ENCODE measurements at regions not wholly inside any gene's neighbourhood (a gene's known extent, or its start where the extent isn't known, plus 50 kb on each side); places are given as distances from the start of the nearest gene placed in this dataset.
"Not testable (repeated sequence)": the region's sequence is repeated elsewhere in the genome, so short reads cannot be mapped to it uniquely, and the experiment has no call there.

DNA sequence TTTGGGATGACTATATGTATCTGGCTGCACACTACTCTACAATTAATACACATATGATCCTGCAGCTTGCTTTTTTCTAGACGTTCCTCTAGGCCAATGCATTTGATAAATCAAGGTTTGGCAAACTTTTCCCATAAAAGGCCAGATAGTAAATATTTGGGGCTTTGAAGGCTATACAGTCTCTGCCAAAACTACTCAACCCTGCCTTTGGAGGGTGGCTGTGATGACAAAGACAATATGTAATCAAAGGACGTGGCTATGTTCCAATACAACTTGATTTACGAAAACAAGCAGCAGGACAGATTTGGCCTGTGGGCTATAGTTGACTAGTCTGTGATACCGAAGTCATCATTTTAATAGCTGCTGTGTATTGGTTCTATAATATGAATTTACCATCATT is 181.3 kb upstream of the NBPF12 start:
- not testable (repeated sequence) for TF ChIP-seq SIN3A (IDR thresholded peaks at IDR 0.05; ENCODE audit: borderline replicate concordance in 2 of 2, control insufficient read depth in 1 of 2, low read depth in 2 of 2, low read length in 2 of 2); RFX5 (IDR thresholded peaks at IDR 0.05; ENCODE audit: low read depth, low read length); TEAD1 (CRISPR knock-in tag; IDR thresholded peaks at IDR 0.05); STAT6 (CRISPR knock-in tag; IDR thresholded peaks at IDR 0.05); TAF15 (IDR thresholded peaks at IDR 0.05; ENCODE audit: low read depth, low read length)

All from K562 (cell line).